ENCODE measurements at regions not wholly inside any gene's neighbourhood (a gene's known extent, or its start where the extent isn't known, plus 50 kb on each side); places are given as distances from the start of the nearest gene placed in this dataset.

DNA sequence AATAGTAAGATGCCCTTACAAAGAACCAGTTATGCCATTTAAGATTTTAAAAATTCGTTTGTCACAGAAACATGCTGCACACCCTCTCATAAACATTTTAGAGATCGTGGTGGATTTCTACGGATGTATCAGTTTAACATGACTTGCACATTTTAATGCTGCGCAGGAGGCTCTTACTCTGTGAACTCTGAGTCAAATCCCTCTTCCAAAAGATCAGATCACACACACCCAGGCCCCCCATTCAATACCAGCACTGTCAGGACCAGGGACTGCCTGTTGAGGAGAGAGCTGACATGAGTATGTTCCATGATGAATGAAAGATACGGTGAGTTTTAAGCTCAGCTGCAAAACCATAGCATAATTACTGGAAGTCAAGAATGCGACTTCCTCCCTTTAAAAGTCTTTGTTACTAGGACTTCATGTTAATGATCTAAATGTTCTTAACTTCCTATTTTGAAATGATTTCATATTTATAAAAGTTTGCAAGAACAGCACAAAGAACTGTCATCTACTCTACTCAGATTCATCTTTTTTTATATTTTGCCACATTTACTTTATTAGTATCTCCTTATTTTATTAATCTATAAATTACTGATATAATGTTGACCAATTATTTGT, 500.2 kb downstream of the GLRX3 start:
- DNase-seq, result no peak

DNA sequence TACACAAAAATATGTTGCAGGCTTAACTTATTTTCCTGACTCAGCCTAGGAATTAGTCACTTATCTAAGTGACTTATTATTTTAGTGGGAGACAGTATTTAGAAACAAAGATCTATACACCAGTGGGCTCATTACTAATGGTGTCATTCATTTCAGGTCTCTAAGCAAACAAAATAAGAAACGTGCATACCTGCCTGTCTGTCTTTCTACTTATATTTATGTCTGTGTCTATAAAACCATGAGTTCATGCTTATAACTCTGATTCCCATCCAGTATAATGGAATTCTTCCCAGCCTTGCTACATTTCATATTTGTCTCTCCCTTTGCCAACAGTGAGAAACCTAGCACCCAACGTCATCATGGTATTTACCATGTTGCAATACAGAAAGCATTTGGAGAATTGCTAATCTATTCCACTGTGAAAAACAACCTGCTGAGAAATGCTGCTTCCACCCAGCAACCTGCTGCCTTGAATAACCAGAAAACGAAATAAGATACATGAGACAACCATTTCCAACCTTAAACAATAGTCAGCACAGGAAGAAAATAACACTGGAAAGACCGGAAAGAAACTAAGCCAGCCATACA, 501.0 kb downstream of the GLRX3 start:
- Histone ChIP-seq H3K4me1 (ENCODE audit: control insufficient read depth, low read depth, low read length) (peaks cover 6% of the 10 kb centered on the region), H3K23ac (ENCODE audit: low read length) (no peak overlapping the region), H3K27me3 (ENCODE audit: insufficient read depth, low read length, poor library complexity) (no peaks in the 10 kb centered on the region), H3K9ac (ENCODE audit: low read length) (no peak overlapping the region), H2BK15ac (replicated peaks; ENCODE audit: low read depth) (no peak overlapping the region), H3K79me2 (ENCODE audit: control insufficient read depth, insufficient read depth, low read length) (no peaks in the 10 kb centered on the region), H3K27ac (ENCODE audit: low read depth, low read length) (peak overlapping the region; percentile 68), H2AK5ac (ENCODE audit: low read length) (no peak overlapping the region), H3K4me2 (ENCODE audit: low read length) (no peak overlapping the region), H2BK5ac (ENCODE audit: low read length) (no peak overlapping the region), H3K4ac (ENCODE audit: low read depth, low read length) (peak overlapping the region; percentile 16), H3K18ac (ENCODE audit: low read length) (peak overlapping the region; percentile 39), H4K5ac (ENCODE audit: low read length) (no peak overlapping the region), H3K4me3 (ENCODE audit: low read length) (no peak overlapping the region), H4K8ac (ENCODE audit: low read depth, low read length) (no peak overlapping the region), H2BK120ac (ENCODE audit: low read depth, low read length) (no peak overlapping the region), H3K56ac (ENCODE audit: low read length) (no peak overlapping the region), H3K79me1 (ENCODE audit: low read length) (no peaks in the 10 kb centered on the region), H3K36me3 (ENCODE audit: control insufficient read depth, insufficient read depth, low read length) (no peaks in the 10 kb centered on the region)
- no CpG with 5 or more reads among the region's 4 CpGs for WGBS (ENCODE audit: extremely low coverage, insufficient coverage, low lambda C conversion rate)
- DNase-seq, result peak; percentile 76

More for the DNA sequence above, 500.2 kb downstream of the GLRX3 start:
- Histone ChIP-seq H3K27me3 (ENCODE audit: insufficient read depth, low read length, poor library complexity) (no peaks in the 10 kb centered on the region), H3K4me2 (ENCODE audit: low read length) (no peak overlapping the region), H2BK15ac (replicated peaks; ENCODE audit: low read depth) (no peak overlapping the region), H3K4me1 (ENCODE audit: control insufficient read depth, low read depth, low read length) (peaks cover 6% of the 10 kb centered on the region), H3K36me3 (ENCODE audit: control insufficient read depth, insufficient read depth, low read length) (no peaks in the 10 kb centered on the region), H3K23ac (ENCODE audit: low read length) (no peak overlapping the region), H3K4ac (ENCODE audit: low read depth, low read length) (no peak overlapping the region), H2BK5ac (ENCODE audit: low read length) (no peak overlapping the region), H3K56ac (ENCODE audit: low read length) (no peak overlapping the region), H3K9ac (ENCODE audit: low read length) (no peak overlapping the region), H4K8ac (ENCODE audit: low read depth, low read length) (no peak overlapping the region), H3K79me1 (ENCODE audit: low read length) (no peaks in the 10 kb centered on the region), H3K27ac (ENCODE audit: low read depth, low read length) (no peak overlapping the region), H2BK120ac (ENCODE audit: low read depth, low read length) (no peak overlapping the region), H3K4me3 (ENCODE audit: low read length) (no peak overlapping the region), H2AK5ac (ENCODE audit: low read length) (no peak overlapping the region), H4K5ac (ENCODE audit: low read length) (no peak overlapping the region), H3K18ac (ENCODE audit: low read length) (peak overlapping the region; percentile 40), H3K79me2 (ENCODE audit: control insufficient read depth, insufficient read depth, low read length) (no peaks in the 10 kb centered on the region)
- no CpG with 5 or more reads among the region's 6 CpGs for WGBS (ENCODE audit: extremely low coverage, insufficient coverage, low lambda C conversion rate)

DNA sequence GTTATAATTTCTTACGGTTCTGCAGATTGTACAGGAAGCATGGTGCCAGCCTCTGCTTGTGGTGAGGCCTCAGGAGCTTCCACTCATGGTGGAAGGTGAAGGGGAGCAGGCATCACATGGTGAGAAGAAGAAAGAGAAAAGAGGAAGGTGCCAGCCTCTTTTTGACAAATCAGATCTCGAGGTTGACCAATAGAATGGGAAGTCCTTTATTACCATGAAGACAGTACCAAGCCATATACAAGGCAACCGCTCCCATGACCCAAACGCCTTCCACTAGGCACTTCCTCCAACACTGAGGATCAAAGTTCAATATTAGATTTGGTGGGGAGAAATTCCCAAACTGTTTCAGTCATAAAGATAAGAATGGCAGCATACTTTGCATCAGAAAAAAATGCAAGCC, 502.8 kb downstream of the GLRX3 start:
- Histone ChIP-seq H2BK15ac (replicated peaks; ENCODE audit: low read depth) (peak overlapping the region; percentile 98), H3K4ac (ENCODE audit: low read depth, low read length) (peak overlapping the region; percentile 55), H3K4me3 (ENCODE audit: low read length) (no peak overlapping the region), H3K36me3 (ENCODE audit: control insufficient read depth, insufficient read depth, low read length) (no peaks in the 10 kb centered on the region), H4K8ac (ENCODE audit: low read depth, low read length) (no peak overlapping the region), H2BK5ac (ENCODE audit: low read length) (no peak overlapping the region), H2BK120ac (ENCODE audit: low read depth, low read length) (peak overlapping the region; percentile 45), H3K79me1 (ENCODE audit: low read length) (no peaks in the 10 kb centered on the region), H3K56ac (ENCODE audit: low read length) (no peak overlapping the region), H3K4me2 (ENCODE audit: low read length) (no peak overlapping the region), H3K79me2 (ENCODE audit: control insufficient read depth, insufficient read depth, low read length) (no peaks in the 10 kb centered on the region), H3K27ac (ENCODE audit: low read depth, low read length) (no peak overlapping the region), H3K4me1 (ENCODE audit: control insufficient read depth, low read depth, low read length) (peaks cover 6% of the 10 kb centered on the region), H3K9ac (ENCODE audit: low read length) (no peak overlapping the region), H4K5ac (ENCODE audit: low read length) (no peak overlapping the region), H3K27me3 (ENCODE audit: insufficient read depth, low read length, poor library complexity) (no peaks in the 10 kb centered on the region), H3K18ac (ENCODE audit: low read length) (no peak overlapping the region), H3K23ac (ENCODE audit: low read length) (no peak overlapping the region), H2AK5ac (ENCODE audit: low read length) (no peak overlapping the region)
- DNase-seq, result no peak
- WGBS (ENCODE audit: extremely low coverage, insufficient coverage, low lambda C conversion rate), result no CpG with 5 or more reads among the region's 4 CpGs

DNA sequence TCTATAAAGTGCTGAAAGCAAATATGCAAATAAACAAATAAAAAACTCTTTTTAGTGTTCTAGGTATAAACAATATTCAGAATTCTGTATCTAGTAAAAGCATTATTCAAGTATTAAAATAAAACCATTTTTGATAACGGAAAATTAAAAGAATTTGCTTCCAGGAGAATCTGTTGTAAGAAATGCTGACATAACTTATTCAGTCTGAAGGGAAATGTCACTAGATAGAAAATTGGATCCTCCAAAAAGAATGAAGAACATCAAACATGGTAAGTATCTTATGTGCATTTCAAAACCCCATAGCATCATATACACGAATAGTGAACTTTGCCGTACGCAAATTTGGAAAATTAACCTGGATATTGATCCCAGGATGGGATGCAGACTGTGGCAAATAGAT, 506.7 kb downstream of the GLRX3 start:
- H3K18ac ChIP-seq (ENCODE audit: low read length), result peak overlapping the region; percentile 30
- no peak overlapping the region for H3K4ac ChIP-seq (ENCODE audit: low read depth, low read length)
- no peak overlapping the region for H3K4me2 ChIP-seq (ENCODE audit: low read length)
- H4K8ac ChIP-seq (ENCODE audit: low read depth, low read length), result no peak overlapping the region
- H4K5ac ChIP-seq (ENCODE audit: low read length), result no peak overlapping the region
- H3K27me3 ChIP-seq (ENCODE audit: insufficient read depth, low read length, poor library complexity), result no peaks in the 10 kb centered on the region
- DNase-seq, result no peak
- H3K27ac ChIP-seq (ENCODE audit: low read depth, low read length), result no peak overlapping the region
- no peaks in the 10 kb centered on the region for H3K79me2 ChIP-seq (ENCODE audit: control insufficient read depth, insufficient read depth, low read length)
- H2AK5ac ChIP-seq (ENCODE audit: low read length), result no peak overlapping the region
- H3K79me1 ChIP-seq (ENCODE audit: low read length), result no peaks in the 10 kb centered on the region
- peaks cover 3% of the 10 kb centered on the region for H3K4me1 ChIP-seq (ENCODE audit: control insufficient read depth, low read depth, low read length)
- no peak overlapping the region for H3K56ac ChIP-seq (ENCODE audit: low read length)
- H2BK120ac ChIP-seq (ENCODE audit: low read depth, low read length), result no peak overlapping the region
- no peak overlapping the region for H3K23ac ChIP-seq (ENCODE audit: low read length)
- H3K9ac ChIP-seq (ENCODE audit: low read length), result no peak overlapping the region
- H3K36me3 ChIP-seq (ENCODE audit: control insufficient read depth, insufficient read depth, low read length), result no peaks in the 10 kb centered on the region
- H2BK5ac ChIP-seq (ENCODE audit: low read length), result no peak overlapping the region
- no CpG with 5 or more reads among the region's 4 CpGs for WGBS (ENCODE audit: extremely low coverage, insufficient coverage, low lambda C conversion rate)
- H3K4me3 ChIP-seq (ENCODE audit: low read length), result no peak overlapping the region
- H2BK15ac ChIP-seq (replicated peaks; ENCODE audit: low read depth), result no peak overlapping the region

DNA sequence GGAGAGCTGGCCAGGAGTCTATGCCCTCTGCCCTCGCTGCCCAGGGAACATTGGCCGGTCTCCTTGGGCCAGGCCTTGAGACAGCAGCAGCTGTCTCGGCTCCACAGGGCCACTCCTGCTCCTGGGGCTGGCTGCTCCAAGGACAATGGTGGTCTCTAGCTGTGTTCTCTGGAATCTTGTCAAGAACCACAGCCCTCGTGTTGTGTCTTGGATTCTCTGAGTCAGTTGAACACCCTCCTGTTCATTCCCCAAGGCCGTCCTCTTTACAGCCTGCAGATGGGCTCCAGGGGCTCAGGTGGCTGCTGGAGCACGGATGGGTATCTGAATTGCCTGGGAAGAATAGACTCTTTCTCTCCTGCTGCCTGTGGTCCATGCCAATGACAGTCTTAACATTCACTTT, 511.1 kb downstream of the GLRX3 start:
- Histone ChIP-seq H3K56ac (ENCODE audit: low read length) (no peak overlapping the region), H3K4me3 (ENCODE audit: low read length) (no peak overlapping the region), H3K4ac (ENCODE audit: low read depth, low read length) (no peak overlapping the region), H3K23ac (ENCODE audit: low read length) (no peak overlapping the region), H3K79me1 (ENCODE audit: low read length) (no peaks in the 10 kb centered on the region), H4K5ac (ENCODE audit: low read length) (no peak overlapping the region), H3K9ac (ENCODE audit: low read length) (no peak overlapping the region), H3K79me2 (ENCODE audit: control insufficient read depth, insufficient read depth, low read length) (no peaks in the 10 kb centered on the region), H2BK15ac (replicated peaks; ENCODE audit: low read depth) (no peak overlapping the region), H2BK5ac (ENCODE audit: low read length) (no peak overlapping the region), H3K27me3 (ENCODE audit: insufficient read depth, low read length, poor library complexity) (no peaks in the 10 kb centered on the region), H2BK120ac (ENCODE audit: low read depth, low read length) (no peak overlapping the region), H3K18ac (ENCODE audit: low read length) (no peak overlapping the region), H3K27ac (ENCODE audit: low read depth, low read length) (no peak overlapping the region), H3K36me3 (ENCODE audit: control insufficient read depth, insufficient read depth, low read length) (no peaks in the 10 kb centered on the region), H3K4me2 (ENCODE audit: low read length) (no peak overlapping the region), H2AK5ac (ENCODE audit: low read length) (no peak overlapping the region), H3K4me1 (ENCODE audit: control insufficient read depth, low read depth, low read length) (no peaks in the 10 kb centered on the region), H4K8ac (ENCODE audit: low read depth, low read length) (no peak overlapping the region)
- DNase-seq, result no peak
- WGBS (ENCODE audit: extremely low coverage, insufficient coverage, low lambda C conversion rate), result no CpG with 5 or more reads among the region's 6 CpGs

DNA sequence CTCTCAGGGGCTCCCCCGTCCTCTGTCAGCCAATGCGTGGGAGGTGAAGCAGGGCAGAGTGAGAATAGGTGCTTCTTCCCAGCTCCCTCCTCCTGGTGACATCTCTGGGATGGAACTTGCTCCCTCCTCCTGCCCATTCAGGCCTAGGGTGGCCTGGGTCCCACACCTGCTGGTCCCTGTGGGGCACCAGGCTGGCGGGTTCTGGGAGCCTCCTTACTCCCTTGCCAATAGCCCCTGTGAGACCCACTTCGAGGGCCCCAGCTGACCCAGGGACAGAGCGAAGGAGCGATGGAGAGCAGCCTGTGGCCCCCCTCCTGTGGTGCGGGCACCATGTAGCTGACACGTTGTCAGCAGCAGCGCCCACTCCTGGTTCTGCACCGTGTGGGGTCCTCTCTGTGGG, 512.6 kb downstream of the GLRX3 start:
- H3K4me1 ChIP-seq (ENCODE audit: control insufficient read depth, low read depth, low read length), result no peaks in the 10 kb centered on the region
- H3K4ac ChIP-seq (ENCODE audit: low read depth, low read length), result no peak overlapping the region
- H3K36me3 ChIP-seq (ENCODE audit: control insufficient read depth, insufficient read depth, low read length), result no peaks in the 10 kb centered on the region
- WGBS (ENCODE audit: extremely low coverage, insufficient coverage, low lambda C conversion rate), result no CpG with 5 or more reads among the region's 10 CpGs
- H3K18ac ChIP-seq (ENCODE audit: low read length), result no peak overlapping the region
- no peak overlapping the region for H3K9ac ChIP-seq (ENCODE audit: low read length)
- H3K4me2 ChIP-seq (ENCODE audit: low read length), result no peak overlapping the region
- no peak overlapping the region for H3K4me3 ChIP-seq (ENCODE audit: low read length)
- no peaks in the 10 kb centered on the region for H3K27me3 ChIP-seq (ENCODE audit: insufficient read depth, low read length, poor library complexity)
- H3K79me1 ChIP-seq (ENCODE audit: low read length), result no peaks in the 10 kb centered on the region
- H3K56ac ChIP-seq (ENCODE audit: low read length), result no peak overlapping the region
- no peak overlapping the region for H4K5ac ChIP-seq (ENCODE audit: low read length)
- no peak overlapping the region for H2BK15ac ChIP-seq (replicated peaks; ENCODE audit: low read depth)
- no peaks in the 10 kb centered on the region for H3K79me2 ChIP-seq (ENCODE audit: control insufficient read depth, insufficient read depth, low read length)
- no peak overlapping the region for H2AK5ac ChIP-seq (ENCODE audit: low read length)
- no peak overlapping the region for H3K27ac ChIP-seq (ENCODE audit: low read depth, low read length)
- no peak overlapping the region for H2BK5ac ChIP-seq (ENCODE audit: low read length)
- no peak for DNase-seq
- H2BK120ac ChIP-seq (ENCODE audit: low read depth, low read length), result no peak overlapping the region
- no peak overlapping the region for H4K8ac ChIP-seq (ENCODE audit: low read depth, low read length)
- H3K23ac ChIP-seq (ENCODE audit: low read length), result no peak overlapping the region

All from mesendoderm (in vitro differentiated cells).